ENCODE measurements at regions not wholly inside any gene's neighbourhood (a gene's known extent, or its start where the extent isn't known, plus 50 kb on each side); places are given as distances from the start of the nearest gene placed in this dataset.

DNA sequence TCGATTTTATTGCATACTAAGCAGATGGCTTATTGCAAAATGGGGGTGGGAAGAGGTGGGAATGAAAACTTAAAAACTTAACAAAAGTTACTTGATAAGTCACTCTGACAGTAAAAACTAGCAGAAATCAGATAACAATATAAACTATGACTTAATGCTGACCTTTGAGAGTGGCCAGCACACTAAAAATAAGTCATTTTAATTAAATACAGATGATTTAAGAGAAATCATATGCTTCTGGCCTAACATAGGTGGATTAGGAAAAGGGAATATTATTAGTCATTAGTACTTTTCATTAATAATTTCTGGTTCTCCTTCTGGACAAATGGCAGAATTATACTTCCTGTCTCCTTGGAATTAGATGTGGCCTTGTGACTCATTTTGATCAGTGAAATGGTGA, 756.7 kb downstream of the PCDH19 start:
- no peaks in the 10 kb centered on the region for H3K27me3 ChIP-seq (ENCODE audit: insufficient read depth, low read length)
- intact Hi-C loops (cut with micrococcal nuclease): no loop called here
- no peaks in the 10 kb centered on the region for H3K79me2 ChIP-seq (ENCODE audit: insufficient read depth, low read length)
- no peak for ATAC-seq
- H3K36me3 ChIP-seq (ENCODE audit: control insufficient read depth in 1 of 2, insufficient read depth in 2 of 2, low read length in 2 of 2): no peaks in the 10 kb centered on the region
- no peak overlapping the region for H3K4me3 ChIP-seq (replicated peaks in 1 of 2; ENCODE audit: low read depth in 1 of 2, low read length in 2 of 2)
- H3K9me3 ChIP-seq (ENCODE audit: control insufficient read depth in 1 of 2, insufficient read depth in 1 of 2, low read depth in 1 of 2, low read length in 2 of 2): no peaks in the 10 kb centered on the region
- no peak overlapping the region for H2AFZ ChIP-seq (ENCODE audit: low read depth, low read length, poor library complexity, severe bottlenecking)
- DNase-seq (ENCODE audit: low read depth, low spot score): no peak
- no peak overlapping the region for H3K4me2 ChIP-seq (ENCODE audit: low read length)
- no peak for TF ChIP-seq ZFX (IDR thresholded peaks at IDR 0.05)
- no peak for TF ChIP-seq SRF (IDR thresholded peaks at IDR 0.05; ENCODE audit: low read depth)
- TF ChIP-seq, protein P1, sequence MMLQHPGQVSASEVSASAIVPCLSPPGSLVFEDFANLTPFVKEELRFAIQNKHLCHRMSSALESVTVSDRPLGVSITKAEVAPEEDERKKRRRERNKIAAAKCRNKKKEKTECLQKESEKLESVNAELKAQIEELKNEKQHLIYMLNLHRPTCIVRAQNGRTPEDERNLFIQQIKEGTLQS (IDR thresholded peaks at IDR 0.05): no peak
- TF ChIP-seq SP1 (IDR thresholded peaks at IDR 0.05; ENCODE audit: low read depth): no peak
- no peak for TF ChIP-seq ZNF274 (IDR thresholded peaks at IDR 0.05; ENCODE audit: low read depth, low read length)
- no peak for TF ChIP-seq ELF1 (IDR thresholded peaks at IDR 0.05; ENCODE audit: borderline replicate concordance, low read depth)
- no peak for TF ChIP-seq EZH2 (IDR thresholded peaks at IDR 0.05)
- TF ChIP-seq JUND (IDR thresholded peaks at IDR 0.05): no peak
- TF ChIP-seq, protein P2, sequence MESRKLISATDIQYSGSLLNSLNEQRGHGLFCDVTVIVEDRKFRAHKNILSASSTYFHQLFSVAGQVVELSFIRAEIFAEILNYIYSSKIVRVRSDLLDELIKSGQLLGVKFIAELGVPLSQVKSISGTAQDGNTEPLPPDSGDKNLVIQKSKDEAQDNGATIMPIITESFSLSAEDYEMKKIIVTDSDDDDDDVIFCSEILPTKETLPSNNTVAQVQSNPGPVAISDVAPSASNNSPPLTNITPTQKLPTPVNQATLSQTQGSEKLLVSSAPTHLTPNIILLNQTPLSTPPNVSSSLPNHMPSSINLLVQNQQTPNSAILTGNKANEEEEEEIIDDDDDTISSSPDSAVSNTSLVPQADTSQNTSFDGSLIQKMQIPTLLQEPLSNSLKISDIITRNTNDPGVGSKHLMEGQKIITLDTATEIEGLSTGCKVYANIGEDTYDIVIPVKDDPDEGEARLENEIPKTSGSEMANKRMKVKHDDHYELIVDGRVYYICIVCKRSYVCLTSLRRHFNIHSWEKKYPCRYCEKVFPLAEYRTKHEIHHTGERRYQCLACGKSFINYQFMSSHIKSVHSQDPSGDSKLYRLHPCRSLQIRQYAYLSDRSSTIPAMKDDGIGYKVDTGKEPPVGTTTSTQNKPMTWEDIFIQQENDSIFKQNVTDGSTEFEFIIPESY (IDR thresholded peaks at IDR 0.05; ENCODE audit: extremely low read depth, insufficient replicate concordance, low read length): no peak
- no peak for TF ChIP-seq POLR2A (IDR thresholded peaks at IDR 0.05; ENCODE audit: borderline replicate concordance, extremely low read depth, insufficient read depth, insufficient read length)
- TF ChIP-seq POLR2AphosphoS5 (IDR thresholded peaks at IDR 0.05; ENCODE audit: low read depth, low read length): no peak
- no peak for TF ChIP-seq SIN3A (IDR thresholded peaks at IDR 0.05; ENCODE audit: low read depth)
- TF ChIP-seq, protein P3, sequence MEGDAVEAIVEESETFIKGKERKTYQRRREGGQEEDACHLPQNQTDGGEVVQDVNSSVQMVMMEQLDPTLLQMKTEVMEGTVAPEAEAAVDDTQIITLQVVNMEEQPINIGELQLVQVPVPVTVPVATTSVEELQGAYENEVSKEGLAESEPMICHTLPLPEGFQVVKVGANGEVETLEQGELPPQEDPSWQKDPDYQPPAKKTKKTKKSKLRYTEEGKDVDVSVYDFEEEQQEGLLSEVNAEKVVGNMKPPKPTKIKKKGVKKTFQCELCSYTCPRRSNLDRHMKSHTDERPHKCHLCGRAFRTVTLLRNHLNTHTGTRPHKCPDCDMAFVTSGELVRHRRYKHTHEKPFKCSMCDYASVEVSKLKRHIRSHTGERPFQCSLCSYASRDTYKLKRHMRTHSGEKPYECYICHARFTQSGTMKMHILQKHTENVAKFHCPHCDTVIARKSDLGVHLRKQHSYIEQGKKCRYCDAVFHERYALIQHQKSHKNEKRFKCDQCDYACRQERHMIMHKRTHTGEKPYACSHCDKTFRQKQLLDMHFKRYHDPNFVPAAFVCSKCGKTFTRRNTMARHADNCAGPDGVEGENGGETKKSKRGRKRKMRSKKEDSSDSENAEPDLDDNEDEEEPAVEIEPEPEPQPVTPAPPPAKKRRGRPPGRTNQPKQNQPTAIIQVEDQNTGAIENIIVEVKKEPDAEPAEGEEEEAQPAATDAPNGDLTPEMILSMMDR (IDR thresholded peaks at IDR 0.05 in 2 of 3, conservative IDR thresholded peaks at IDR 0.05 in 1 of 3; ENCODE audit: borderline replicate concordance in 1 of 3, insufficient read depth in 1 of 3, low read depth in 2 of 3, low read length in 2 of 3): no peak
- no peak for TF ChIP-seq EZH2phosphoT487 (IDR thresholded peaks at IDR 0.05; ENCODE audit: borderline replicate concordance)
- no peak for TF ChIP-seq YY1 (IDR thresholded peaks at IDR 0.05; ENCODE audit: extremely low read depth, insufficient replicate concordance, low read depth, low read length)
- TF ChIP-seq TCF7L2 (IDR thresholded peaks at IDR 0.05; ENCODE audit: borderline replicate concordance, extremely low read depth, insufficient read depth, insufficient read length): no peak
- TF ChIP-seq RAD21 (IDR thresholded peaks at IDR 0.05; ENCODE audit: low read depth): no peak
- no peak for TF ChIP-seq EGR1 (IDR thresholded peaks at IDR 0.05; ENCODE audit: low read depth)
- no peak overlapping the region for H3K27ac ChIP-seq (ENCODE audit: low read depth, low read length)
- H3K9ac ChIP-seq (ENCODE audit: low read length): no peak overlapping the region
- H3K9me2 ChIP-seq (ENCODE audit: insufficient read depth): no peaks in the 10 kb centered on the region
- POLR2A ChIA-PET: no interaction called here
- H3K4me1 ChIP-seq (ENCODE audit: control insufficient read depth in 1 of 2, insufficient read depth in 2 of 2, low read length in 2 of 2): no peaks in the 10 kb centered on the region
- BruUV-seq (replicated peaks): no TSS peak
- no peaks in the 10 kb centered on the region for H4K20me1 ChIP-seq (ENCODE audit: insufficient read depth)
- CTCF ChIA-PET: no interaction called here
- RAD21 ChIA-PET (ENCODE audit: low non-redundant PET in 1 of 2, low total read pairs in 2 of 2, uncharacterized antibody in 2 of 2, unreplicated experiment in 2 of 2): no interaction called here
